ENCODE measurements at regions not wholly inside any gene's neighbourhood (a gene's known extent, or its start where the extent isn't known, plus 50 kb on each side); places are given as distances from the start of the nearest gene placed in this dataset.
"Not testable (repeated sequence)": the region's sequence is repeated elsewhere in the genome, so short reads cannot be mapped to it uniquely, and the experiment has no call there.

DNA sequence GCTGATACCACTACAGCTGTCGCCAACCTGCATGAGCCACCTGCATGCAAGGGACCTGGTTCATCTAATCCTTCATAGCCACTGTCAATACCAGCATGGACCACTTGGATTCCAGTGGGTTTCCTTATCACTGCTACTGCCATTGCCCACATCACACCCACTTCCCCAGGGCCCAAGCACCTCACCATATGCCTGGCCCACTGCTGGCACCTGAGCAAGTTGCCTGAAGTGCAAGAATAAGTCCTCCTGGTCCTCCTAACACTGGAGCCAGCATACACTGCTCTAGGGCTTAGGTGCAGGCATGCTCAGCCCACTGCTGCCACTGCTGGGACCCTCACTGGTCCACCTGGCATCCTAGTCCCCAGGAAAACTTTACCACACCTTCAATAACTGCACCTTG, 1136.8 kb upstream of the ADGRL4 start:
- Histone ChIP-seq H3K27ac (ENCODE audit: low read length, poor library complexity, severe bottlenecking) (no peak overlapping the region), H2BK5ac (ENCODE audit: low read depth, low read length, poor library complexity, severe bottlenecking) (no peak overlapping the region), H3K79me1 (replicated peaks; ENCODE audit: low read length, poor library complexity, severe bottlenecking) (no peaks in the 10 kb centered on the region), H3K4me1 (ENCODE audit: control insufficient read depth, insufficient read depth, low read depth, low read length) (no peaks in the 10 kb centered on the region), H3K9me3 (ENCODE audit: control insufficient read depth, low read length) (peaks cover 22% of the 10 kb centered on the region), H2AFZ (ENCODE audit: low read depth, low read length) (no peak overlapping the region), H3K23ac (ENCODE audit: low read length in 2 of 2) (no peak overlapping the region), H3K14ac (ENCODE audit: low read length in 2 of 2) (peak overlapping the region in 1 of 2 experiments; percentile 18), H4K91ac (ENCODE audit: low read length) (no peak overlapping the region), H3K4ac (ENCODE audit: low read depth in 1 of 2, low read length in 2 of 2) (no peak overlapping the region), H2AK5ac (ENCODE audit: low read length, severe bottlenecking) (no peak overlapping the region), H2BK15ac (ENCODE audit: low read depth, poor library complexity, severe bottlenecking) (no peak overlapping the region), H3K9ac (ENCODE audit: low read length) (no peak overlapping the region), H2BK120ac (ENCODE audit: low read depth, low read length) (no peak overlapping the region), H3K4me2 (ENCODE audit: low read length, poor library complexity, severe bottlenecking) (no peak overlapping the region), H2BK12ac (ENCODE audit: low read length in 2 of 2) (no peak overlapping the region), H4K8ac (ENCODE audit: low read length) (no peak overlapping the region), H3K36me3 (ENCODE audit: control insufficient read depth in 1 of 2, insufficient read depth in 2 of 2, low read depth in 1 of 2, low read length in 2 of 2) (peaks cover 0 to 2% of the 10 kb centered on the region in 2 experiments), H3K27me3 (ENCODE audit: control insufficient read depth in 1 of 2, insufficient read depth in 1 of 2, low read length in 2 of 2) (no peaks in the 10 kb centered on the region), H3K18ac (ENCODE audit: low read depth in 1 of 2, low read length in 2 of 2) (no peak overlapping the region), H3K4me3 (ENCODE audit: insufficient read depth in 1 of 2, low read depth in 1 of 2, low read length in 2 of 2) (no peak overlapping the region)
- 53% methylated on average over 1 of the region's 1 CpG for WGBS
- DNase-seq: no peak

DNA sequence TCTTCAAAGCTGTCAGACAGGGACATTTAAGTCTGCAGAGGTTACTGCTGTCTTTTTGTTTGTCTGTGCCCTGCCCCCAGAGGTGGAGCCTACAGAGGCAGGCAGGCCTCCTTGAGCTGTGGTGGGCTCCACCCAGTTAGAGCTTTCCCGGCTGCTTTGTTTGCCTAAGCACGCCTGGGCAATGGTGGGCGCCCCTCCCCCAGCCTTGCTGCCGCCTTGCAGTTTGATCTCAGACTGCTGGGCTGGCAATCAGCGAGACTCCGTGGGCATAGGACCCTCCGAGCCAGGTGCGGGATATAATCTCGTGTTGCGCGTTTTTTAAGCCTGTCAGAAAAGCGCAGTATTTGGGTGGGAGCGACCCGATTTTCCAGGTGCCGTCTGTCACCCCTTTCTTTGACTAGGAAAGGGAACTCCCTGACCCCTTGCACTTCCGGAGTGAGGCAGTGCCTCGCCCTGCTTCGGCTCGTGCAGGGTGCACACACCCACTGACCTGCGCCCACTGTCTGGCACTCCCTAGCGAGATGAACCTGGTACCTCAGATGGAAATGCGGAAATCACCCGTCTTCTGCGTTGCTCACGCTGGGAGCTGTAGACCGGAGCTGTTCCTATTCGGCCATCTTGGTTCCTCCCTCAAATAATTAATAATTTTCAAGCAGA, 1131.5 kb upstream of the ADGRL4 start:
- H3K4me1 ChIP-seq (ENCODE audit: control insufficient read depth, insufficient read depth, low read depth, low read length); DNase-seq; H3K23ac ChIP-seq (ENCODE audit: low read length in 2 of 2); H3K14ac ChIP-seq (ENCODE audit: low read length in 2 of 2); H3K9me3 ChIP-seq (ENCODE audit: control insufficient read depth, low read length); H2BK12ac ChIP-seq (ENCODE audit: low read length in 2 of 2); H2AK5ac ChIP-seq (ENCODE audit: low read length, severe bottlenecking); H2BK5ac ChIP-seq (ENCODE audit: low read depth, low read length, poor library complexity, severe bottlenecking); H3K4me3 ChIP-seq (ENCODE audit: insufficient read depth in 1 of 2, low read depth in 1 of 2, low read length in 2 of 2); H3K4me2 ChIP-seq (ENCODE audit: low read length, poor library complexity, severe bottlenecking); H3K4ac ChIP-seq (ENCODE audit: low read depth in 1 of 2, low read length in 2 of 2); H3K27me3 ChIP-seq (ENCODE audit: control insufficient read depth in 1 of 2, insufficient read depth in 1 of 2, low read length in 2 of 2); H2BK120ac ChIP-seq (ENCODE audit: low read depth, low read length); H3K18ac ChIP-seq (ENCODE audit: low read depth in 1 of 2, low read length in 2 of 2); H3K9ac ChIP-seq (ENCODE audit: low read length); H2AFZ ChIP-seq (ENCODE audit: low read depth, low read length); H4K8ac ChIP-seq (ENCODE audit: low read length); H3K36me3 ChIP-seq (ENCODE audit: control insufficient read depth in 1 of 2, insufficient read depth in 2 of 2, low read depth in 1 of 2, low read length in 2 of 2); H2BK15ac ChIP-seq (ENCODE audit: low read depth, poor library complexity, severe bottlenecking); H3K27ac ChIP-seq (ENCODE audit: low read length, poor library complexity, severe bottlenecking); H3K79me1 ChIP-seq (replicated peaks; ENCODE audit: low read length, poor library complexity, severe bottlenecking); H4K91ac ChIP-seq (ENCODE audit: low read length): not testable (repeated sequence)
- WGBS: 88% methylated on average over 26 of the region's 27 CpGs

GRCh38 chr1:80113168-80114038, 1106.9 kb upstream of the ADGRL4 start:
- Histone ChIP-seq H3K4ac (ENCODE audit: low read depth in 1 of 2, low read length in 2 of 2) (no peak overlapping the region), H2BK12ac (ENCODE audit: low read length in 2 of 2) (no peak overlapping the region), H2BK15ac (ENCODE audit: low read depth, poor library complexity, severe bottlenecking) (no peak overlapping the region), H2BK120ac (ENCODE audit: low read depth, low read length) (no peak overlapping the region), H2BK5ac (ENCODE audit: low read depth, low read length, poor library complexity, severe bottlenecking) (no peak overlapping the region), H4K8ac (ENCODE audit: low read length) (no peak overlapping the region), H3K79me1 (replicated peaks; ENCODE audit: low read length, poor library complexity, severe bottlenecking) (no peaks in the 10 kb centered on the region), H2AFZ (ENCODE audit: low read depth, low read length) (no peak overlapping the region), H3K27ac (ENCODE audit: low read length, poor library complexity, severe bottlenecking) (no peak overlapping the region), H3K14ac (ENCODE audit: low read length in 2 of 2) (no peak overlapping the region), H4K91ac (ENCODE audit: low read length) (no peak overlapping the region), H3K27me3 (ENCODE audit: control insufficient read depth in 1 of 2, insufficient read depth in 1 of 2, low read length in 2 of 2) (no peaks in the 10 kb centered on the region), H3K9ac (ENCODE audit: low read length) (no peak overlapping the region), H3K4me3 (ENCODE audit: insufficient read depth in 1 of 2, low read depth in 1 of 2, low read length in 2 of 2) (no peak overlapping the region), H3K4me2 (ENCODE audit: low read length, poor library complexity, severe bottlenecking) (no peak overlapping the region), H3K36me3 (ENCODE audit: control insufficient read depth in 1 of 2, insufficient read depth in 2 of 2, low read depth in 1 of 2, low read length in 2 of 2) (no peaks in the 10 kb centered on the region), H3K9me3 (ENCODE audit: control insufficient read depth, low read length) (peaks cover 31% of the 10 kb centered on the region), H2AK5ac (ENCODE audit: low read length, severe bottlenecking) (no peak overlapping the region), H3K4me1 (ENCODE audit: control insufficient read depth, insufficient read depth, low read depth, low read length) (no peaks in the 10 kb centered on the region), H3K23ac (ENCODE audit: low read length in 2 of 2) (no peak overlapping the region), H3K18ac (ENCODE audit: low read depth in 1 of 2, low read length in 2 of 2) (no peak overlapping the region)
- WGBS: 86% methylated on average over 1 of the region's 3 CpGs
- DNase-seq: no peak

DNA sequence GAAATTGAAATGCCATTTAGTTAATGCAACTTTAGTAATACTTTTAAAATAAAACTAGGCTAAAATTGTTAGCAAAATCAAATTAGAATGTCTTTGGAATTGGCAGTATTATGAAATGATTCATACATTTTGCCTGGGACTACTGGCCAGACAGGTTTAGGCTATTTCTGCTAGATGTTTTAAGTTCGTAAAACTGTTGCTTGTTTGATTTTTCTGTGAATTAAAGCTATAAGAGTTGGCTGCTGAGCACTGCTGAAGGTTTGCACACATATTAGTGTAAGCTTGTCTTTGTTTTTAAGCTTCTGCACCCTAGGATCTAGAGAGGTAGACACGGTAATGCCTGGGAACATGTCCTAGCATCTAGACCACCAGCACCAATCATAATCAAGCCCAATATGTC, 1094.6 kb upstream of the ADGRL4 start:
- H3K18ac ChIP-seq (ENCODE audit: low read depth in 1 of 2, low read length in 2 of 2): no peak overlapping the region
- H3K9ac ChIP-seq (ENCODE audit: low read length): no peak overlapping the region
- H3K23ac ChIP-seq (ENCODE audit: low read length in 2 of 2): no peak overlapping the region
- no peak overlapping the region for H2AK5ac ChIP-seq (ENCODE audit: low read length, severe bottlenecking)
- H2BK5ac ChIP-seq (ENCODE audit: low read depth, low read length, poor library complexity, severe bottlenecking): no peak overlapping the region
- H3K79me1 ChIP-seq (replicated peaks; ENCODE audit: low read length, poor library complexity, severe bottlenecking): no peaks in the 10 kb centered on the region
- no peaks in the 10 kb centered on the region for H3K27me3 ChIP-seq (ENCODE audit: control insufficient read depth in 1 of 2, insufficient read depth in 1 of 2, low read length in 2 of 2)
- no peak overlapping the region for H3K14ac ChIP-seq (ENCODE audit: low read length in 2 of 2)
- H4K91ac ChIP-seq (ENCODE audit: low read length): no peak overlapping the region
- no peak overlapping the region for H3K4me3 ChIP-seq (ENCODE audit: insufficient read depth in 1 of 2, low read depth in 1 of 2, low read length in 2 of 2)
- no peak overlapping the region for H3K4ac ChIP-seq (ENCODE audit: low read depth in 1 of 2, low read length in 2 of 2)
- no peak overlapping the region for H2BK15ac ChIP-seq (ENCODE audit: low read depth, poor library complexity, severe bottlenecking)
- H2BK12ac ChIP-seq (ENCODE audit: low read length in 2 of 2): no peak overlapping the region
- 76% methylated on average over 1 of the region's 2 CpGs for WGBS
- H3K27ac ChIP-seq (ENCODE audit: low read length, poor library complexity, severe bottlenecking): no peak overlapping the region
- H2AFZ ChIP-seq (ENCODE audit: low read depth, low read length): no peak overlapping the region
- H3K4me2 ChIP-seq (ENCODE audit: low read length, poor library complexity, severe bottlenecking): no peak overlapping the region
- no peak overlapping the region for H2BK120ac ChIP-seq (ENCODE audit: low read depth, low read length)
- no peak overlapping the region for H4K8ac ChIP-seq (ENCODE audit: low read length)
- no peak for DNase-seq
- H3K36me3 ChIP-seq (ENCODE audit: control insufficient read depth in 1 of 2, insufficient read depth in 2 of 2, low read depth in 1 of 2, low read length in 2 of 2): no peaks in the 10 kb centered on the region
- peaks cover 30% of the 10 kb centered on the region for H3K9me3 ChIP-seq (ENCODE audit: control insufficient read depth, low read length)
- no peaks in the 10 kb centered on the region for H3K4me1 ChIP-seq (ENCODE audit: control insufficient read depth, insufficient read depth, low read depth, low read length)

Measured in mesenchymal stem cell (in vitro differentiated cells and primary cell).